ENCODE measurements at regions not wholly inside any gene's neighbourhood (a gene's known extent, or its start where the extent isn't known, plus 50 kb on each side); places are given as distances from the start of the nearest gene placed in this dataset.

DNA sequence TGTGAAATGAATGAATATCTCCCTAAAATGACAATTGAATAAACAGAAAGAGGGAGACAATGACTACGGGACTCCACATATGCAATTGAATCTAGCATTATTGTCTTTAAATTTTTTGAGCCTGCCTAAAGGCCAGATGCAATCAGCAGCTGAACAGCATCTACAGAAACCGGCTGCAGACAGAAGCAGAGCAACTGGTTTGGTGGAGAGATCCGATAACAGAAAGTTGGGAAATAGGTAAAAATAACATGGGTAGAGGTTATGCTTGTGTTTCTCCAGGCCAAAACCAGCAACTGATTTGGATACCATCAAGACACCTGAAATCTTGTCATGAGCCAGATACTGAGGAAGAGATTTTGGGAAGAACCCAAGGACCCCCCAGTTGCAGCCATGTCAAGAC, 146.6 kb downstream of the ZNF33B start:
- H3K27me3 ChIP-seq (ENCODE audit: control insufficient read depth in 1 of 2, insufficient read depth in 2 of 2, low read length in 2 of 2): no peaks in the 10 kb centered on the region; a peak in 1 of 5 replicates
- H3K4me1 ChIP-seq (ENCODE audit: insufficient read depth, low read length): no peaks in the 10 kb centered on the region
- H3K36me3 ChIP-seq (replicated peaks in 1 of 2; ENCODE audit: control insufficient read depth in 1 of 2, insufficient read depth in 2 of 2, low read length in 2 of 2): no peaks in the 10 kb centered on the region
- no peak overlapping the region for H2AFZ ChIP-seq (ENCODE audit: low read length)
- DNase-seq (ENCODE audit: low spot score) (no peak), FAIRE-seq (no peak), ATAC-seq (no peak)
- no peak overlapping the region for H3K27ac ChIP-seq (ENCODE audit: extremely low read length, insufficient read depth, low read length)
- no peak overlapping the region for H3K4me2 ChIP-seq (ENCODE audit: low read depth, low read length)
- ChIA-PET POLR2A (no interaction called here), CTCF (ENCODE audit: low intra/inter-chr PET ratio, low total read pairs) (no interaction called here)
- intact Hi-C loops (cut with micrococcal nuclease; ENCODE audit: unreplicated experiment) (no loop called here), in situ Hi-C loops (cut with HindIII; ENCODE audit: extremely low pct_ligation_motif_present, low pct_unique_long_range_greater_than_20kb) (no loop called here)
- no peaks in the 10 kb centered on the region for H4K20me1 ChIP-seq (ENCODE audit: insufficient read depth, low read length)
- H3K9ac ChIP-seq (ENCODE audit: insufficient read depth, low read depth, low read length): no peak overlapping the region
- WGBS (ENCODE audit: low lambda C conversion rate): 10% methylated on average over 3 of the region's 3 CpGs
- H3K9me3 ChIP-seq (ENCODE audit: low read length): no peaks in the 10 kb centered on the region
- no peak overlapping the region for H3K4me3 ChIP-seq (replicated peaks in 1 of 3; ENCODE audit: insufficient read depth in 1 of 3, low read depth in 2 of 3, low read length in 3 of 3)
- no peaks in the 10 kb centered on the region for H3K79me2 ChIP-seq (ENCODE audit: insufficient read depth, low read length)
- BruUV-seq (replicated peaks): no TSS peak
- TF ChIP-seq ZNF619 (CRISPR knock-in tag; IDR thresholded peaks at IDR 0.05) (no peak), WIZ (CRISPR knock-in tag; IDR thresholded peaks at IDR 0.05) (no peak), BRD4 (CRISPR knock-in tag; IDR thresholded peaks at IDR 0.05) (no peak), ATF7 (IDR thresholded peaks at IDR 0.05) (no peak), ATF7 (CRISPR knock-in tag; IDR thresholded peaks at IDR 0.05) (no peak), ZNF180 (CRISPR knock-in tag; IDR thresholded peaks at IDR 0.05; ENCODE audit: borderline replicate concordance, low read depth) (no peak), ZBTB46 (CRISPR knock-in tag; IDR thresholded peaks at IDR 0.05; ENCODE audit: borderline replicate concordance) (no peak), KDM2A (CRISPR knock-in tag; IDR thresholded peaks at IDR 0.05; ENCODE audit: borderline replicate concordance, low read depth) (no peak)

DNA sequence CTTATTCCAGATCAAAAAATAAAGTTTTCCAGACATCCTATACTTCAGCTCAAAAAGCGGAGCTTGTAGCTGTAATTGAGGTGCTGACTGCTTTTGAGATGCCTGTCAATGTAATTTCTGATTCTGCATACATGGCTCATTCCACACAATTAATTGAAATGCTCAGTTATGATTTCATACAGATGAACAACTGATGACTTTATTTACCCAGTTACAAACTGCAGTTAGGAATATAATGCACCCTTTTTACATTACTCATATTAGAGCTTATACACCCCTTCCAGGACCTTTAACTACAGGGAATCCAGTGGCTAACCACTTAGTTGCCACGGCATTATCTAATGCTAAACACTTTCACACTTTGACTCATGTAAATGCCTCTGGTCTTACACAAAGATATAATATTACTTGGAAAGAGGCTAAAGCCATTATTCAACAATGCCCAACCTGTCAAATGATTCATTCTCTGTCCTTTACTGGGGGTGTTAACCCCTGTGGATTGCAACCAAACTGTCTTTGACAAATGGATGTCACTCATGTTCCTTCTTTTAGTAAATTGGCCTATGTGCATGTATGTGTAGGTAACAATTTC, 147.3 kb downstream of the ZNF33B start:
- CTCF ChIA-PET (ENCODE audit: low intra/inter-chr PET ratio, low total read pairs): no interaction called here
- Histone ChIP-seq H3K9me3 (ENCODE audit: low read length) (no peaks in the 10 kb centered on the region), H2AFZ (ENCODE audit: low read length) (no peak overlapping the region), H3K27me3 (ENCODE audit: control insufficient read depth in 1 of 2, insufficient read depth in 2 of 2, low read length in 2 of 2) (no peaks in the 10 kb centered on the region; a peak in 1 of 5 replicates), H3K9ac (ENCODE audit: insufficient read depth, low read depth, low read length) (no peak overlapping the region), H4K20me1 (ENCODE audit: insufficient read depth, low read length) (no peaks in the 10 kb centered on the region), H3K36me3 (replicated peaks in 1 of 2; ENCODE audit: control insufficient read depth in 1 of 2, insufficient read depth in 2 of 2, low read length in 2 of 2) (no peaks in the 10 kb centered on the region), H3K27ac (ENCODE audit: extremely low read length, insufficient read depth, low read length) (no peak overlapping the region), H3K79me2 (ENCODE audit: insufficient read depth, low read length) (no peaks in the 10 kb centered on the region), H3K4me3 (replicated peaks in 1 of 3; ENCODE audit: insufficient read depth in 1 of 3, low read depth in 2 of 3, low read length in 3 of 3) (no peak overlapping the region), H3K4me2 (ENCODE audit: low read depth, low read length) (no peak overlapping the region), H3K4me1 (ENCODE audit: insufficient read depth, low read length) (no peaks in the 10 kb centered on the region)
- no peak for DNase-seq (ENCODE audit: low spot score)
- no TSS peak for BruUV-seq (replicated peaks)
- in situ Hi-C loops (cut with HindIII; ENCODE audit: extremely low pct_ligation_motif_present, low pct_unique_long_range_greater_than_20kb): no loop called here
- intact Hi-C loops (cut with micrococcal nuclease; ENCODE audit: unreplicated experiment): no loop called here
- WGBS (ENCODE audit: low lambda C conversion rate): 16% methylated on average over 2 of the region's 2 CpGs
- ATAC-seq: no peak
- POLR2A ChIA-PET: no interaction called here
- FAIRE-seq: no peak
- TF ChIP-seq KIAA2018 (CRISPR knock-in tag; IDR thresholded peaks at IDR 0.05; ENCODE audit: borderline replicate concordance): no peak
- TF ChIP-seq ZNF614 (CRISPR knock-in tag; IDR thresholded peaks at IDR 0.05; ENCODE audit: borderline replicate concordance): no peak
